ENCODE measurements at regions not wholly inside any gene's neighbourhood (a gene's known extent, or its start where the extent isn't known, plus 50 kb on each side); places are given as distances from the start of the nearest gene placed in this dataset.

GRCh38 chr5:68630354-68630753 is 414.8 kb downstream of the PIK3R1 start:
- H3K27ac ChIP-seq = no peak overlapping the region
- no peak for DNase-seq (ENCODE audit: low read depth, low spot score)

- no peak for DNase-seq (ENCODE audit: low read depth, low spot score)
Observed at GRCh38 chr5:68631884-68632283, 416.3 kb downstream of the PIK3R1 start.

GRCh38 chr5:68641211-68641610 is 425.7 kb downstream of the PIK3R1 start:
- no peak overlapping the region for H3K27ac ChIP-seq
- DNase-seq (ENCODE audit: low read depth, low spot score) = no peak

More at GRCh38 chr5:68631884-68632283, 416.3 kb downstream of the PIK3R1 start:
- H3K27ac ChIP-seq = no peak overlapping the region

DNA sequence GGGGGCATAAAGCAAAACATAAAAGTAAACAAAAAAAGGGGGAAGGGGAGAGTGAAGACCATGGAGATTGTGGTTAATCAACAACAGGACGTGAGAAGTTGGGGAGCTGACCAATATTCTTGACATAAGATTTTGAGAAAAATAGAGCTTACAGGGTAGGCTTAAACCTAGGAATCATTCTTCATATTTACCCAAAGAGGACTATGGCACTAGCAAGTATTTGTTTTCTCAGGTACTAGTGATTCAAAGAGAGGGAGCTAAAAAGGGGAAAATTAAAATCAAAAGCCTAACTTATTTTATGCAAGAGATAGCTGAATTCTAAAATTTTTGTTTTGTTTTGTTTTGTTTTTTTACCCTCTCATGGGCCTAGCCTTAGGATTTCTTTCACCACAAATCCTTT is 427.5 kb downstream of the PIK3R1 start:
- no peak for DNase-seq (ENCODE audit: low read depth, low spot score)

DNA sequence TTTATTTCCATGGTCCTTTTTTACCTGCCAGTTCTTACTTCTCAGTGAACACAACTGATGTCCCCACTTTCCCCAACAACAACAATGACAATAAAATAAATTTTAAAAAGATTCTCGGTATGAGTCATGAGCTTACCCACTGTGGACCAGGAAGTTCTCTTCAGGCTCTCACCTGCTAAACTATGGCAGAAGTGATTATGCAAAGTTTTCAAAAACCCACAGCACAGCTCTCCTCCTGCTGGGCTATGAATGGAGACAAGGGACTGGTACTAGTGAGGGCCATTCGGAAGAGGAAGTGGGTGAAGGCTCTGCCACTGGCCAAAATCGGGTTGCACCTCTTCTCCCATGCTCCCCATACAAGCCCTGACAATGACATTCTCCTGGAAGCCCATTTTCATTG is 429.4 kb downstream of the PIK3R1 start:
- H3K27ac ChIP-seq = no peak overlapping the region

More for the DNA sequence above, 427.5 kb downstream of the PIK3R1 start:
- H3K27ac ChIP-seq = no peak overlapping the region

DNA sequence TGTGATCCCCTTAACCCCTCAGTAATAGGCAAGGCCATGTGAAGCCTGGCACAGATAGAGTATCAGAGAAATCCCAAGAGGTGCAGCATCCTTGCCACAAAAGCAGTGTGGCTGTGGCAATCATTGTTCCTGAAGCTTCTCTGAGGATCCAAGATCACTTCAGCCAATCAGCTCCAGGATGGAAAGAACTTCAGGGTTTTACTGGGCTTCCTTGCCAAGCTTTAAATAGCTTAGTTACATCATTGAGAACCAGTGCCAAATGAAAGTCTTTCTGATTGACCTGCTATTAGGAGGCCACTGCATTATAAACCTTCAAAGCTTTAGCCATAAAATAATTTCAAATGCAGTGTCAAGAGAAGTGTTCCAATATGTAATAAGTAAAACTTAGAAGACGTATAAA is 430.6 kb downstream of the PIK3R1 start:
- DNase-seq (ENCODE audit: low read depth, low spot score) = no peak

More for the DNA sequence above, 429.4 kb downstream of the PIK3R1 start:
- no peak for DNase-seq (ENCODE audit: low read depth, low spot score)

DNA sequence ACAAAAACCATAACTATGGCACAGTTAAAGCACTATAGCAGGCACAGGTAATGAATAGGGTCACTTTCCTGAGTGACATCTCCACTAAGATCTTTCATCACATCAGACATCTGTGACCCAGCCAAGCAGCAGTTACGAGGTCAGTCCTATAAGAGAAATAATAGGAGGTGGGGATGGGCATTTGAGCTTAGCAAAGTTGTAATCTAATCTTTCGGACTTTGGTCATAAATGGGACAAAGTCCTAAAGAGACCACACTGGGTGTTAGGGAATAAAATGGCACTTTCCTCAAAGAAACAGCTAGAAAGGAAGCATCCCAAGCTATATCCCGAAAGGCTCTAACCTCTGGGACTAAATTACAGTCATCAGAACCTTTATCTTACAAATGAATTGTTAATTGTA is 432.2 kb downstream of the PIK3R1 start:
- no peak overlapping the region for H3K27ac ChIP-seq
- no peak for DNase-seq (ENCODE audit: low read depth, low spot score)

More for the DNA sequence above, 430.6 kb downstream of the PIK3R1 start:
- H3K27ac ChIP-seq = no peak overlapping the region

- H3K27ac ChIP-seq = no peak overlapping the region
- DNase-seq (ENCODE audit: low read depth, low spot score) = no peak
Observed at GRCh38 chr5:68648944-68649857, 433.6 kb downstream of the PIK3R1 start.

DNA sequence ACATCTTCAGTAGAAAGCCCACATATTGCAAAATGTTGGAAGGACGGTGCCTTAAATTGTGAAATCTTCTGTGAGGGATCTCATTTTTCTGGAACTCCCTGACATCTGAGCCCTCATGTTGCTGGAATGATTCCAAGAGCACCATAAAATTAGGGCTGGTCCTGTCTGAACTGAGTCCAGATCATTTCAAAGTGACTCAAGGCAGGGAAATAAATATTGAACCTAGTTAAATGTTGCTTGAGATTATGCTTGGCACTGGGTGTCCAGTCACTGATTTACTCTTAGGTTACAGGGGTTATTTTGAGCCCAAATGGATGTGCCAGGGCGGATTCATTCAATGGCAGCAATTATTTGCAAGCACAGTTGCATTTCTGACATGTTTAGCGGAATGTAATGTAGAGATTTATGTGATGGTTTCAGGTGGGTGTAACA is 437.0 kb downstream of the PIK3R1 start:
- DNase-seq (ENCODE audit: low read depth, low spot score) = no peak
- no peak overlapping the region for H3K27ac ChIP-seq

DNA sequence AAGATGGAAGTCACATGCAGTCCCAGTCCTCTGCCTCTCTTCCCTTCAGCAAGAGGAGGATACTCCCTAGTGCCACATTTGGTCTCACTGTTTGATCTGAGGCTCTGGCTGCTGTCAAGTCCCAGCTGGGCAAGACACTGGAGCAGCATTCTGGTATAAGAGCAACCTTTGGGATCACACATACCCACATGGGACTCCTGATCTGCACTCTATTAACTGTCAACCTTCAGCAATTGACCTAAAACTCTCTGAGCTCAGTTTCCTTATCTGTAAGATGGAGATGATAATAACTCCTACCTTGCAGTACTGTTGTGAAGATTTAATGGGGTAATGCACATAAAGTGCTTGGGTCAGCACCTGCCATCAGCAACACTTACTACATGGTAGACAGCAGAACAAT is 437.9 kb downstream of the PIK3R1 start:
- no peak for DNase-seq (ENCODE audit: low read depth, low spot score)
- no peak overlapping the region for H3K27ac ChIP-seq

DNA sequence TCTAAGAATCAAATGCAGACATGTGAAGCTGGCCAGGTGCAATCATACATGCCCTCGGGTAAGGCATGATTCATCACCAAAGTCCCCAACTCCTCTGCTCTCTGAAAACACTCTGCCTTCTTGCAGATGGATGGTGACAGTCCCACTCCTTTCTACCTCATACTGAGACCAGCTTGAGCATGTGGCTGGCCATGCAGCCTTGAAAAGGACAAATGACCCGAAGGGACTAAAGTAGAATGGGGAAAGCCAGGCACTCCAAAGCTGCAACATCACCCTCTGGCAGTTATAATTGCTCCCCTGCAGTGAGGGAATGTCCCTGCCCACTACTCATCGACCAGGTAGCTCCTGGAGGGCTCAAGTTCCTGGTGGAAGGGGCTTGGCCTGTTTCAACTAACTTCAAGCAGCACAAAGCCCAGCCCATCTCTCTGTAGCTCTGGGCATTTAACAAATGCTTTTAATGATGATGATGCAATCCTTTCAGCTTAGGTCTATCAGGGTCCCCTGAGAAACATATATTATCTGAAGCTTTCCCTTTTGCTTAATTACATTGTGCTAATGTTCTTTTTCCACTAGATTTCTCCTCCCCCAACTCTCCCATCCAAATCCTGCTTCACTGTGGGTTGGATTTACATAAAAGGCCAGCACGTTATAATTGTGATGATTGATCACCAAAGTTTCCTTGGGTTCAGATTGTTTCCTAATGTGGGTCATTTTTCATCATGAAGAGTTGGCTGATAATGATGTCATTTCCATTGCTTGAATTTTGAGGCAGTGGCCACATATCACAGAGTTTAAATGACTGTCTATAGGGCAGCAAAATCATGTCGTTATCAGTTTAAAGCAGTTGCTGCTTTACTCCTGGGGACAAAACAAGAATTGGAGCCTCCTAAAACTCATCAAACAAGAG is 436.5 kb upstream of the SLC30A5 start:
- H3K27ac ChIP-seq = no peak overlapping the region
- no peak for DNase-seq (ENCODE audit: low read depth, low spot score)

GRCh38 chr5:68658810-68659372 is 434.9 kb upstream of the SLC30A5 start:
- DNase-seq (ENCODE audit: low read depth, low spot score) = no peak
- H3K27ac ChIP-seq = no peak overlapping the region

DNA sequence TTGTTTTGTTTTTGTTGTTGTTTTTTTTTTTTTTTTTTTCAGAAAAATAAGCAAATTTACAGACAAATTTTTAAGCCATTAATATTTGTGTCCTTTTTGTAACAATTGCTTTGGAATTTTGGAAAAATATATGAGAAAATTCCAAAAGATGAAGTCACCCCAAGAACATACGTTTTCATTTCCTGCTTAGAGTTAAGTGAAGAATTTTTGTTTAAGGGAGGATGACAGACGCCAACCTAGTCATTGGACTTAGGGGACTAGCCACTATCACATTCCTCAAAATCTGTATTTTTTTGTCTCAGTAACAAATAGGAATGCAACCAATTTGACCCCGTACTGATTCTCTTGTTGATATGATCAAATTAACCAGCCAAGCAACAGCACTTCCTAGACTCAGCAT is 433.9 kb upstream of the SLC30A5 start:
- no peak for DNase-seq (ENCODE audit: low read depth, low spot score)
- H3K27ac ChIP-seq = no peak overlapping the region

GRCh38 chr5:68661237-68661636 is 432.6 kb upstream of the SLC30A5 start:
- DNase-seq (ENCODE audit: low read depth, low spot score) = no peak
- H3K27ac ChIP-seq = no peak overlapping the region

DNA sequence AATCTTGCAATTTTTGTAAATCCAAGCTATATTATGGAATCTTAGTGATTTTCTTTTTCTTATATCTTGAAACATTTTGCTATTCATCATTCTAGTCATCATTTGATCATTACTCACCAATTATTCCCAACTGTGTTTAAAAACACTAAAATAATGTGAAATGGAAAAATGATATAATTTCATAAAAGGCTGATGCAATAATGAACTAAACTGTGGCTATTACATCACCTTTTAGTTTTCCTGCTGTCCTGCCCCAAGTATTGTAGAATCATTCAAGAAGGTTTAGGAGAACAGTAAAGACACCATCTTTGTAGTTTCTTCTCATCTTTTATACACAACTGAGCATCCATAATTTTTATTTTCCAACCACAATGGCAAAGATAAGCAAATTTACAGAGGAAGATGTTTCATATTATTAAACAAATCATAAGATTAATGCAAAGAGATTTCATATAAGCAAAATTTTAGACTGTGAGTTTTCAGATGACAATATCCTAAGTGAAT is 431.0 kb upstream of the SLC30A5 start:
- DNase-seq (ENCODE audit: low read depth, low spot score) = no peak
- no peak overlapping the region for H3K27ac ChIP-seq

DNA sequence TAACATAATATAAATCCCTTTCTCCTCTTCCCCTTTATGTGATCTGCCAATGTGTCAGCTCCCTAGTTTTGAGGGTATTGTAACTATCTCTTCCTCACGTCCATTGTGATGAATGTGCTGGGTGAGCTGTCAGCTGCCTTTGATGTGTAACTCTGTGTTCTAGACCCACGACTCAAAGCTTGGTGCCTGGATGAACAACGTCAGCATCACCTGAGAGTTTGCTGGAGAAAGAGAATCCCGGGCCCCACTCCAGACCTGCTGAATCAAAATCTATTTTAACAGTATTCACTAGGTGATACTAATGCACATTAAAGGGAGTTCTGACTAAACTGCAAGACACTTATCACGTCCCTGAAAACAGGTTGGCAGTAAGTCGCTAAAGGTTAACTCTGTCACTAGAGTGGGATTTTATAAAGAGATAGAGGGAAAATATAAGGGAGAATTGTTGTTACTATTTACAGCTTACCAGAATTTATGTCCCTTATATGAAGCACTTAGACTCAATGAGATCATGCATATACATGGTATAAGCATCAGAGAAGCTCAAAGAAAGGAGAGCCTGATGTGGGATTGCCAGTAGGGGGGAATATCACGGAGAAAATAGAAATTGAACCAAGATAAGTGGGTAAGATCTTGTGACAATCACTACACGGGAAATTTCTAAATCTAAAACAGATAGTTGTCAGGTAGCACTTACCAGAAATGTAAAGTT is 423.8 kb upstream of the SLC30A5 start:
- H3K27ac ChIP-seq = no peak overlapping the region
- DNase-seq (ENCODE audit: low read depth, low spot score) = no peak

DNA sequence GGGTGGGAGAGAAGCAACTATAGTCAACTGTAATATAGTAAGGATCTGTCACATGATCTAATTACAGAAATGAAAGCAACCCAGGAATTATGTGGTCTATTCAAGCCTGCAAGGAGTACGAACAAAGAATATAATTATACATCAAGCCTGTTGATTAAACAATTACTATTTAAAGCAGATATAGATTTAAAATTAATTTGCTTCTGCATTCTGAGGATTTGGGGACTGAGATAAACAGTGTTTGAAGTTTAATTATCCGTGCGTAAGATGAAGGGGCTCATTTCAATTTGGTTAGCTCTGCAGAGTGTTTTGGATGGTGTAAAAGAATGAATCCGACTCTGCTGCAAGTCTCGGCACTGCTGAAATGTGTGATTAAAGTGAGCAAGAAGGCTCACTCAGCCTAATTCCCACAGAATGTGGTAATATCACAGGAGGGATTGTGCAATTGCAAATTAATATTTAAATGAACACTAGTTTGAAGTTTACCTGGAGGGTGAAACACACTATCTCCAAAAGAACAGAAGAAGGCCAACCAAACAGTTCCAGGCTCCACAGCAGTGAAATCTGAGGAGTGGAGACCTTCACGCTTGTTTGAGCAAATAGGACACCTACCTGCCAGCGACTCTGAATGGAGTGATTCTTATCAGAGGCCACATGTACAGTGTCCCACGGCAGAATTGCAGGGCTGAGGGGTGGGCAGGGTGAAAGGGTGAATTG is 420.6 kb upstream of the SLC30A5 start:
- H3K27ac ChIP-seq = no peak overlapping the region
- no peak for DNase-seq (ENCODE audit: low read depth, low spot score)

GRCh38 chr5:68673823-68674180 is 420.0 kb upstream of the SLC30A5 start:
- no peak overlapping the region for H3K27ac ChIP-seq
- no peak for DNase-seq (ENCODE audit: low read depth, low spot score)

DNA sequence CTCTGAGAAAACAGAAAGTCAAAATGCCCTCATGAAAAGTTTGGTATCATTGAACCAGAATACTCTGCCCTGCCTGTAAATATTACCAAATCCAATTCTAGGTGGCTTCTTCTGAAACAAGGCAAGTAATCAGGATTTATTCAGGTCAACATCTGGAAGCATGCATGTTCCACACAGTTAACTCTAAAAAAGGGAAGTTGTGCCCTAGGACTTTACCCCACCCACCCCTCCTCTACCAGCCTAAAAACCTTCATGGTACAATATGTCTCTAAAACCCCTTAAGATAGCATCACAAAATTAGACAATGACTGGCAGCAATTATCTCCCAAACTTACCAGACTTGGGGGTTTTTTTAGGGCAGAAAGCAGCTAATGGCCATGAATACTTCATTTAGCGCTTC is 414.8 kb upstream of the SLC30A5 start:
- DNase-seq (ENCODE audit: low read depth, low spot score) = no peak

More for the DNA sequence above, 414.8 kb upstream of the SLC30A5 start:
- no peak overlapping the region for H3K27ac ChIP-seq
